C4-2B (cell line): ENCODE measurements at regions not wholly inside any gene's neighbourhood (a gene's known extent, or its start where the extent isn't known, plus 50 kb on each side); places are given as distances from the start of the nearest gene placed in this dataset.

Experiments
- ZFX ChIP-seq: fragments of 450-650 bp; IDR thresholded peaks from 2 replicates; pipeline ENCODE4 v1.6.1; 2017
- TF ChIP-seq, protein P1 (sequence below): fragments of 450-650 bp; conservative IDR thresholded peaks from 2 replicates; pipeline ENCODE4 v1.5.1; 2017; ENCODE audit warnings: mild to moderate bottlenecking

DNA sequence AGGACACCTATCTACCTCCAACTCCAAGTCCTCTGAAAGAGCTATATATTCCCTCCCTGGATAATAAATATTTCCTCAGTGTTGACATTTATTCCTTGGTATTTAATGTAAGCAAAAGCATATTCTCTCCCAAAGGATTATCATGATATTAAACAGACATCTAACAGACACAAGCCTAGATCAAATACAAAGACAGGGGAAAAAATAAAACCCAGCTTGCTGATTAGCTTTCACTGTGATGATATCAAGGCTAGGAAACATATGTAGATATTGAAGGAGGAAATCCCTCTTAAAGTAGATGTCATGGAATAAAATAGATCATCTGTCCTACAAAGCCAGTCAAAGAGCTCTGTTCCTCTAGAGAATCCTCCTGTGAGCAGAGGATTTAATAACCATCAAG lies 95.2 kb downstream of the CRPPA start:
- TF ChIP-seq, protein P1, sequence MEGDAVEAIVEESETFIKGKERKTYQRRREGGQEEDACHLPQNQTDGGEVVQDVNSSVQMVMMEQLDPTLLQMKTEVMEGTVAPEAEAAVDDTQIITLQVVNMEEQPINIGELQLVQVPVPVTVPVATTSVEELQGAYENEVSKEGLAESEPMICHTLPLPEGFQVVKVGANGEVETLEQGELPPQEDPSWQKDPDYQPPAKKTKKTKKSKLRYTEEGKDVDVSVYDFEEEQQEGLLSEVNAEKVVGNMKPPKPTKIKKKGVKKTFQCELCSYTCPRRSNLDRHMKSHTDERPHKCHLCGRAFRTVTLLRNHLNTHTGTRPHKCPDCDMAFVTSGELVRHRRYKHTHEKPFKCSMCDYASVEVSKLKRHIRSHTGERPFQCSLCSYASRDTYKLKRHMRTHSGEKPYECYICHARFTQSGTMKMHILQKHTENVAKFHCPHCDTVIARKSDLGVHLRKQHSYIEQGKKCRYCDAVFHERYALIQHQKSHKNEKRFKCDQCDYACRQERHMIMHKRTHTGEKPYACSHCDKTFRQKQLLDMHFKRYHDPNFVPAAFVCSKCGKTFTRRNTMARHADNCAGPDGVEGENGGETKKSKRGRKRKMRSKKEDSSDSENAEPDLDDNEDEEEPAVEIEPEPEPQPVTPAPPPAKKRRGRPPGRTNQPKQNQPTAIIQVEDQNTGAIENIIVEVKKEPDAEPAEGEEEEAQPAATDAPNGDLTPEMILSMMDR = no peak
- no peak for TF ChIP-seq ZFX
